GM12872 (cell line): ENCODE measurements at regions not wholly inside any gene's neighbourhood (a gene's known extent, or its start where the extent isn't known, plus 50 kb on each side); places are given as distances from the start of the nearest gene placed in this dataset.

Experiments used
- CTCF ChIP-seq: IDR thresholded peaks from 3 replicates; pipeline ENCODE4 v1.5.1; 2011; ENCODE audit warnings: low read depth, mild to moderate bottlenecking, low read length, moderate library complexity; ENCODE audit not compliant: insufficient read depth

- no peak for TF ChIP-seq CTCF
These were observed 74.2 kb upstream of the IL12A start for GRCh38 chr3:159914426-159914825.

- no peak for TF ChIP-seq CTCF
These were observed 72.6 kb upstream of the IL12A start for GRCh38 chr3:159916052-159916451.

- no peak for TF ChIP-seq CTCF
These were observed 71.5 kb upstream of the IL12A start for GRCh38 chr3:159917141-159917540.

GRCh38 chr3:159919873-159920272 is 68.8 kb upstream of the IL12A start:
- TF ChIP-seq CTCF, result no peak

- TF ChIP-seq CTCF, result no peak
These were observed 66.3 kb upstream of the IL12A start for GRCh38 chr3:159922193-159922840.

- TF ChIP-seq CTCF, result 0 out of 3 replicates have a peak, but pooled peaks have one; percentile 2
These were observed 65.7 kb upstream of the IL12A start for GRCh38 chr3:159922861-159923312.

GRCh38 chr3:159923336-159923735 is 65.3 kb upstream of the IL12A start:
- no peak for TF ChIP-seq CTCF
